SK-N-SH treated with all-trans-retinoic acid at 6 μM for 48 hours (cell line): ENCODE measurements at regions not wholly inside any gene's neighbourhood (a gene's known extent, or its start where the extent isn't known, plus 50 kb on each side); places are given as distances from the start of the nearest gene placed in this dataset.

ENCODE experiments used
- ATAC-seq: fragments of 200-7000 bp; cut with Tn5 transposase; 3 replicates; pipeline ENCODE4 v1.9.1; 2020; ENCODE audit warnings: mild to moderate bottlenecking, moderate library complexity
- ARNTL ChIP-seq: fragments of 450-650 bp; formaldehyde crosslinking; IDR thresholded peaks from 2 replicates; pipeline ENCODE4 v1.5.0; 2020; ENCODE audit warnings: low read depth, mild to moderate bottlenecking, moderate library complexity, borderline replicate concordance
- BACH2 ChIP-seq: fragments of 250-450 bp; sonication (Bioruptor Pico); IDR thresholded peaks from 2 replicates; pipeline ENCODE4 v1.9.0; 2021; ENCODE audit warnings: mild to moderate bottlenecking, borderline replicate concordance
- CSDC2 ChIP-seq: fragments of 250-450 bp; sonication (Bioruptor Pico); IDR thresholded peaks from 2 replicates; pipeline ENCODE4 v1.5.0; 2020; ENCODE audit warnings: mild to moderate bottlenecking, moderate library complexity
- ESRRG ChIP-seq: fragments of 250-450 bp; sonication (Bioruptor Pico); IDR thresholded peaks from 2 replicates; pipeline ENCODE4 v1.6.1; 2021; ENCODE audit warnings: mild to moderate bottlenecking
- GLIS3 ChIP-seq: fragments of 250-450 bp; sonication (Bioruptor Pico); IDR thresholded peaks from 2 replicates; pipeline ENCODE4 v1.5.0; 2020; ENCODE audit warnings: mild to moderate bottlenecking, moderate library complexity
- ISL1 ChIP-seq: fragments of 250-450 bp; sonication (Bioruptor Pico); IDR thresholded peaks from 2 replicates; pipeline ENCODE4 v2.1.2; 2022; ENCODE audit warnings: mild to moderate bottlenecking, moderate library complexity
- OSR1 ChIP-seq: fragments of 250-450 bp; sonication (Bioruptor Pico); IDR thresholded peaks from 2 replicates; pipeline ENCODE4 v1.8.0; 2022; ENCODE audit warnings: moderate library complexity, mild to moderate bottlenecking, inconsistent platforms
- PPARA ChIP-seq: fragments of 250-450 bp; sonication (Bioruptor Pico); IDR thresholded peaks from 2 replicates; pipeline ENCODE4 v1.5.0; 2020; ENCODE audit warnings: mild to moderate bottlenecking, borderline replicate concordance
- RARB ChIP-seq: fragments of 250-450 bp; sonication (Bioruptor Pico); IDR thresholded peaks from 2 replicates; pipeline ENCODE4 v1.8.0; 2021; ENCODE audit warnings: mild to moderate bottlenecking, moderate library complexity
- SNAI2 ChIP-seq: fragments of 250-450 bp; sonication (Bioruptor Pico); IDR thresholded peaks from 2 replicates; pipeline ENCODE4 v1.5.0; 2020; ENCODE audit warnings: mild to moderate bottlenecking, moderate library complexity
- TCF4 ChIP-seq: fragments of 250-450 bp; sonication (Bioruptor Pico); IDR thresholded peaks from 2 replicates; pipeline ENCODE4 v1.8.0; 2021; ENCODE audit warnings: mild to moderate bottlenecking, moderate library complexity, borderline replicate concordance
- TOX ChIP-seq: fragments of 250-450 bp; sonication (Bioruptor Pico); IDR thresholded peaks from 2 replicates; pipeline ENCODE4 v1.8.0; 2021; ENCODE audit warnings: mild to moderate bottlenecking, moderate library complexity, borderline replicate concordance
- ZC3H10 ChIP-seq: fragments of 250-450 bp; sonication (Bioruptor Pico); IDR thresholded peaks from 2 replicates; pipeline ENCODE4 v1.5.1; 2021; ENCODE audit warnings: mild to moderate bottlenecking, moderate library complexity
- ZFP3 ChIP-seq: fragments of 250-450 bp; sonication (Bioruptor Pico); IDR thresholded peaks from 2 replicates; pipeline ENCODE4 v1.5.0; 2020; ENCODE audit warnings: mild to moderate bottlenecking, moderate library complexity
- ZFP30 ChIP-seq: fragments of 450-650 bp; formaldehyde crosslinking; IDR thresholded peaks from 2 replicates; pipeline ENCODE4 v1.5.0; 2022; ENCODE audit warnings: mild to moderate bottlenecking, moderate library complexity
- ZNF70 ChIP-seq: fragments of 450-650 bp; formaldehyde crosslinking; IDR thresholded peaks from 2 replicates; pipeline ENCODE4 v1.5.0; 2020; ENCODE audit warnings: mild to moderate bottlenecking, moderate library complexity
- ZNF8 ChIP-seq: fragments of 450-650 bp; formaldehyde crosslinking; IDR thresholded peaks from 2 replicates; pipeline ENCODE4 v1.5.0; 2020; ENCODE audit warnings: mild to moderate bottlenecking, moderate library complexity
- TF ChIP-seq, protein P1 (sequence below): fragments of 250-450 bp; sonication (Bioruptor Pico); IDR thresholded peaks from 2 replicates; pipeline ENCODE4 v1.5.0; 2020; ENCODE audit warnings: mild to moderate bottlenecking, moderate library complexity
- TF ChIP-seq, protein P2 (sequence below): fragments of 250-450 bp; sonication (Bioruptor Pico); IDR thresholded peaks from 2 replicates; pipeline ENCODE4 v1.8.0; 2020; ENCODE audit warnings: mild to moderate bottlenecking, moderate library complexity, borderline replicate concordance
- TF ChIP-seq, protein P3 (sequence below): fragments of 250-450 bp; sonication (Bioruptor Pico); IDR thresholded peaks from 2 replicates; pipeline ENCODE4 v1.5.1; 2021; ENCODE audit warnings: mild to moderate bottlenecking, moderate library complexity
- TF ChIP-seq, protein P4 (sequence below): fragments of 250-450 bp; sonication (Bioruptor Pico); IDR thresholded peaks from 2 replicates; pipeline ENCODE4 v1.8.0; 2021; ENCODE audit warnings: low read depth, mild to moderate bottlenecking, moderate library complexity, borderline replicate concordance
- TF ChIP-seq, protein P5 (sequence below): fragments of 250-450 bp; sonication (Bioruptor Pico); IDR thresholded peaks from 2 replicates; pipeline ENCODE4 v1.5.1; 2020; ENCODE audit warnings: low read depth, mild to moderate bottlenecking, moderate library complexity

DNA sequence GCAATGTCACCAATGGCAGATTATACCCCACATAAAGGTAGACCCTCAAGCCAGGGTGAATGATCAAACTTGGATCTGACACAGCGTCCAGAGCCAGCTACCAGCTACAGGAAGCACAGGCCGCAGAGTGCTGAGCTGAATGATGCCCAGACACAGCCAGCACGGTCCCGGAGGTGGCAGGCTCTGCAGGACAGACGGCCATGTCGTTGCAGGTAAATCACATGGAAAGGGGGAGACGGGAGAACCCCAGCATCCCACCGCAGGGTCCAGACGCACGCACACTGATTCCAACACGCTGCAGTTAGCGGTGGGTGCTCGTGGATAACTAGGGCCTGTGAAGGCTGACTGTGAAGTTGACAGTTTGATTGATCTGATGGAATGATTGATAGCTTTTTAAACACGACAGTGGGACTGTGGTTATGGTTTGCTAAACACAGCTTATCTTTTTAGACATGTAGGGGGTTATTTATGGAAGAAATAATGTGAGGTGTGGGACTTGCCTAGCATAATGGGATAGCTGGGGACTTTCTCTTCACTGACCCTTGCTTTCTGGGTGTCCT, 228.5 kb downstream of the ERMARD start:
- ATAC-seq: no peak
- TF ChIP-seq ZFP3 (CRISPR knock-in tag) (no peak), ESRRG (CRISPR knock-in tag) (no peak), TOX (no peak), BACH2 (no peak), ZFP30 (no peak), RARB (CRISPR knock-in tag) (no peak), PPARA (no peak), GLIS3 (CRISPR knock-in tag) (no peak), ARNTL (CRISPR knock-in tag) (no peak), ISL1 (no peak)
- TF ChIP-seq, protein P1, sequence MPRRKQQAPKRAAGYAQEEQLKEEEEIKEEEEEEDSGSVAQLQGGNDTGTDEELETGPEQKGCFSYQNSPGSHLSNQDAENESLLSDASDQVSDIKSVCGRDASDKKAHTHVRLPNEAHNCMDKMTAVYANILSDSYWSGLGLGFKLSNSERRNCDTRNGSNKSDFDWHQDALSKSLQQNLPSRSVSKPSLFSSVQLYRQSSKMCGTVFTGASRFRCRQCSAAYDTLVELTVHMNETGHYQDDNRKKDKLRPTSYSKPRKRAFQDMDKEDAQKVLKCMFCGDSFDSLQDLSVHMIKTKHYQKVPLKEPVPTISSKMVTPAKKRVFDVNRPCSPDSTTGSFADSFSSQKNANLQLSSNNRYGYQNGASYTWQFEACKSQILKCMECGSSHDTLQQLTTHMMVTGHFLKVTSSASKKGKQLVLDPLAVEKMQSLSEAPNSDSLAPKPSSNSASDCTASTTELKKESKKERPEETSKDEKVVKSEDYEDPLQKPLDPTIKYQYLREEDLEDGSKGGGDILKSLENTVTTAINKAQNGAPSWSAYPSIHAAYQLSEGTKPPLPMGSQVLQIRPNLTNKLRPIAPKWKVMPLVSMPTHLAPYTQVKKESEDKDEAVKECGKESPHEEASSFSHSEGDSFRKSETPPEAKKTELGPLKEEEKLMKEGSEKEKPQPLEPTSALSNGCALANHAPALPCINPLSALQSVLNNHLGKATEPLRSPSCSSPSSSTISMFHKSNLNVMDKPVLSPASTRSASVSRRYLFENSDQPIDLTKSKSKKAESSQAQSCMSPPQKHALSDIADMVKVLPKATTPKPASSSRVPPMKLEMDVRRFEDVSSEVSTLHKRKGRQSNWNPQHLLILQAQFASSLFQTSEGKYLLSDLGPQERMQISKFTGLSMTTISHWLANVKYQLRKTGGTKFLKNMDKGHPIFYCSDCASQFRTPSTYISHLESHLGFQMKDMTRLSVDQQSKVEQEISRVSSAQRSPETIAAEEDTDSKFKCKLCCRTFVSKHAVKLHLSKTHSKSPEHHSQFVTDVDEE (CRISPR knock-in tag): no peak
- TF ChIP-seq, protein P2, sequence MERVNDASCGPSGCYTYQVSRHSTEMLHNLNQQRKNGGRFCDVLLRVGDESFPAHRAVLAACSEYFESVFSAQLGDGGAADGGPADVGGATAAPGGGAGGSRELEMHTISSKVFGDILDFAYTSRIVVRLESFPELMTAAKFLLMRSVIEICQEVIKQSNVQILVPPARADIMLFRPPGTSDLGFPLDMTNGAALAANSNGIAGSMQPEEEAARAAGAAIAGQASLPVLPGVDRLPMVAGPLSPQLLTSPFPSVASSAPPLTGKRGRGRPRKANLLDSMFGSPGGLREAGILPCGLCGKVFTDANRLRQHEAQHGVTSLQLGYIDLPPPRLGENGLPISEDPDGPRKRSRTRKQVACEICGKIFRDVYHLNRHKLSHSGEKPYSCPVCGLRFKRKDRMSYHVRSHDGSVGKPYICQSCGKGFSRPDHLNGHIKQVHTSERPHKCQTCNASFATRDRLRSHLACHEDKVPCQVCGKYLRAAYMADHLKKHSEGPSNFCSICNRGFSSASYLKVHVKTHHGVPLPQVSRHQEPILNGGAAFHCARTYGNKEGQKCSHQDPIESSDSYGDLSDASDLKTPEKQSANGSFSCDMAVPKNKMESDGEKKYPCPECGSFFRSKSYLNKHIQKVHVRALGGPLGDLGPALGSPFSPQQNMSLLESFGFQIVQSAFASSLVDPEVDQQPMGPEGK: no peak
- TF ChIP-seq, protein P3, sequence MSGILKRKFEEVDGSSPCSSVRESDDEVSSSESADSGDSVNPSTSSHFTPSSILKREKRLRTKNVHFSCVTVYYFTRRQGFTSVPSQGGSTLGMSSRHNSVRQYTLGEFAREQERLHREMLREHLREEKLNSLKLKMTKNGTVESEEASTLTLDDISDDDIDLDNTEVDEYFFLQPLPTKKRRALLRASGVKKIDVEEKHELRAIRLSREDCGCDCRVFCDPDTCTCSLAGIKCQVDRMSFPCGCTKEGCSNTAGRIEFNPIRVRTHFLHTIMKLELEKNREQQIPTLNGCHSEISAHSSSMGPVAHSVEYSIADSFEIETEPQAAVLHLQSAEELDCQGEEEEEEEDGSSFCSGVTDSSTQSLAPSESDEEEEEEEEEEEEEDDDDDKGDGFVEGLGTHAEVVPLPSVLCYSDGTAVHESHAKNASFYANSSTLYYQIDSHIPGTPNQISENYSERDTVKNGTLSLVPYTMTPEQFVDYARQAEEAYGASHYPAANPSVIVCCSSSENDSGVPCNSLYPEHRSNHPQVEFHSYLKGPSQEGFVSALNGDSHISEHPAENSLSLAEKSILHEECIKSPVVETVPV: no peak
- TF ChIP-seq, protein P4, sequence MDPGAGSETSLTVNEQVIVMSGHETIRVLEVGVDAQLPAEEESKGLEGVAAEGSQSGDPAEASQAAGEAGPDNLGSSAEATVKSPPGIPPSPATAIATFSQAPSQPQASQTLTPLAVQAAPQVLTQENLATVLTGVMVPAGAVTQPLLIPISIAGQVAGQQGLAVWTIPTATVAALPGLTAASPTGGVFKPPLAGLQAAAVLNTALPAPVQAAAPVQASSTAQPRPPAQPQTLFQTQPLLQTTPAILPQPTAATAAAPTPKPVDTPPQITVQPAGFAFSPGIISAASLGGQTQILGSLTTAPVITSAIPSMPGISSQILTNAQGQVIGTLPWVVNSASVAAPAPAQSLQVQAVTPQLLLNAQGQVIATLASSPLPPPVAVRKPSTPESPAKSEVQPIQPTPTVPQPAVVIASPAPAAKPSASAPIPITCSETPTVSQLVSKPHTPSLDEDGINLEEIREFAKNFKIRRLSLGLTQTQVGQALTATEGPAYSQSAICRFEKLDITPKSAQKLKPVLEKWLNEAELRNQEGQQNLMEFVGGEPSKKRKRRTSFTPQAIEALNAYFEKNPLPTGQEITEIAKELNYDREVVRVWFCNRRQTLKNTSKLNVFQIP (CRISPR knock-in tag): no peak

DNA sequence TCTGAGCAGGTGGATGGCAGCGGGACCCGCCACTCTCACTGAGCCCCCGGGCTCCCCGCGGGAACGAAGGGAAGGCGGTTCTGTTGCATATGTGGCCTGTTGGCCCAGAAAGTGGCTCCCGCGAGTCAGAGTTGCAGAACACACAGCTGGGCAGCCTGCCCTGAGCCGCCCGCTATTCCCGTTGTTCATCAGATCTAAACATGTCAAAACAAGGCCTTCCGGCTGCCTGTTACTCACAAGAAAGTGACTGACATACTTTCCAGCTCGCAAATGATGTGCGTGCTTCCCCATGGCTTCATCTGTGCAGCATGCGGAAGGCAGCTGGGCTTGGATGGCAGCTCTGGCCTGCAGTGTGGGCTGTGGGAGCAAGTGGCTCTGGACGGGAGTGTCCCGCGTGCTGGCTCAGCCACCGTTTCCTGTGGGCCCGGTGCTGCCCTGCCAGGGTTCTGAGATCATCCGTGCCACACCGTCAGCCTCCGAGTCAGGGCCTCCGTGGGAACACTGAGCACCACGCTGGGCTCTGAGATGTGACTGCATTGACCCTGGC, 227.3 kb downstream of the ERMARD start:
- no peak for TF ChIP-seq ZNF70 (CRISPR knock-in tag)
- no peak for TF ChIP-seq ISL1
- TF ChIP-seq TOX: no peak
- TF ChIP-seq PPARA: no peak
- TF ChIP-seq CSDC2 (CRISPR knock-in tag): no peak
- TF ChIP-seq, protein P5, sequence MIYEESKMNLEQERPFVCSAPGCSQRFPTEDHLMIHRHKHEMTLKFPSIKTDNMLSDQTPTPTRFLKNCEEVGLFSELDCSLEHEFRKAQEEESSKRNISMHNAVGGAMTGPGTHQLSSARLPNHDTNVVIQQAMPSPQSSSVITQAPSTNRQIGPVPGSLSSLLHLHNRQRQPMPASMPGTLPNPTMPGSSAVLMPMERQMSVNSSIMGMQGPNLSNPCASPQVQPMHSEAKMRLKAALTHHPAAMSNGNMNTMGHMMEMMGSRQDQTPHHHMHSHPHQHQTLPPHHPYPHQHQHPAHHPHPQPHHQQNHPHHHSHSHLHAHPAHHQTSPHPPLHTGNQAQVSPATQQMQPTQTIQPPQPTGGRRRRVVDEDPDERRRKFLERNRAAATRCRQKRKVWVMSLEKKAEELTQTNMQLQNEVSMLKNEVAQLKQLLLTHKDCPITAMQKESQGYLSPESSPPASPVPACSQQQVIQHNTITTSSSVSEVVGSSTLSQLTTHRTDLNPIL (CRISPR knock-in tag): no peak
- no peak for TF ChIP-seq OSR1 (CRISPR knock-in tag)
- TF ChIP-seq, protein P1 (CRISPR knock-in tag): no peak
- no peak for TF ChIP-seq ESRRG (CRISPR knock-in tag)
- TF ChIP-seq ZNF8 (CRISPR knock-in tag): no peak
- TF ChIP-seq, protein P4 (CRISPR knock-in tag): no peak
- no peak for TF ChIP-seq ZFP30
- no peak for TF ChIP-seq BACH2
- no peak for TF ChIP-seq TCF4 (CRISPR knock-in tag)
- TF ChIP-seq ZC3H10 (CRISPR knock-in tag): no peak
- TF ChIP-seq ZFP3 (CRISPR knock-in tag): no peak
- no peak for TF ChIP-seq ARNTL (CRISPR knock-in tag)
- no peak for TF ChIP-seq GLIS3 (CRISPR knock-in tag)
- TF ChIP-seq SNAI2 (CRISPR knock-in tag): no peak
- TF ChIP-seq, protein P2: no peak
- TF ChIP-seq, all 23 proteins: peak for 0
- ATAC-seq: no peak
